NCI-H774 (cell line): ENCODE measurements at regions not wholly inside any gene's neighbourhood (a gene's known extent, or its start where the extent isn't known, plus 50 kb on each side); places are given as distances from the start of the nearest gene placed in this dataset.

Experiments used
- DNase-seq: peaks from one replicate; lab custom pipeline; 2025; lab: John Stamatoyannopoulos, UW

DNA sequence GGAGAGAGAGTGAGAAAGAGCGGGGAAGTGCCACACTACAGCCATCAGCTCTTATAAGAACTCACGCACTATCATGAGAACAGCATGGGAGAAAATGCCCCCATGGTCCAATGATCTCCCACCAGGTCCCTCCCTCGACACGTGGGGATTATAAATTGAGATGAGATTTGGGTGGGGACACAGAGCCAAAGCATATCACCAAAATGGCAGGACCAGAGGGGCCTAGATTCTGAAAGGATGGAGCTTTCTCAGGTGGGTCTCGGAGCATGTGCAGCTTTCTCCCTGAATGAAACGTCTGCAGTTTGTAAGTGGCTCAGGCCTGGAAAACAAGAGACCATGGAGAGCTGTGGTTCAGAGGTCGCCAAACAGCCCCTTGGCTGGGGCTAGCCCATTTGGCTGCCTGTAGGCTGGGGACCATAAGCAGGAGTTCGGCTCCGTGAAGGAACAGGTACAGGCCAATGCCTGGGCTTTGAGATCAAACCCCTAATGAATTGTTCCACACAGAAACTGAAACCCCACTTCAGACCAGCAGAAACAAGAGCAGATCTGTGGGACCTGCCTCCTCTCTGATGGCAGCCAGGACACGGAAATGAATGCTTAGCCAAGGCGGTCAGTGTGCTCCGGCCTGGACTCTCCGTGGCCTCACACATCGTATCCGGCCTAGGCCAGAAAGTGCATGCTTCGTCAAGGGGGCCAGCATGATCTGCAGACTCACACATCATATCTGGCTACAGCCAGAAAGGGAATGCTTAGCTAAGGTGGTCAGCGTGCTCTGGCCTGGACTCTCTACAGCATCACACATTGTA lies 111.2 kb upstream of the TMEM18 start:
- DNase-seq = no peak

GRCh38 chr2:784753-785152 lies 107.5 kb upstream of the TMEM18 start:
- DNase-seq = no peak

- no peak for DNase-seq
Observed at GRCh38 chr2:780581-780980, 103.4 kb upstream of the TMEM18 start.

DNA sequence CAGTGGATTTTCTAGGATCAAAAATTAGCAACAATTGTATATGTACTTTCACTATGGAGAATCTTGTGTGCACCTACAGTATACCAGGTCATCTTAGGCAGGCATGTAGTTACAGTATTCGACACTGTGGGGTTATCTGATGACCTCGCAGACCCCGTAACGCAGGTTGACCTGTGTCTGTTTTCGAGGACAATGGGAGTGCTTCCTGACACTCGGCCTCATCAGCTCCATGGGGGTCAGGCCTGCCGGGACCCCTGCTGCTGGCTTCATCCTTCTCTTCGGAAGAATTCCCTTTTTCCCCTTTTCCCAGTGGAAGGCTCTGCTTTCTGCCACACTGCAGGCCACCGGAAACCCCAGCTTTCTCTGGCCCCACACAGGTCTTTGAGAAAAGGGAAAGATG lies 102.8 kb upstream of the TMEM18 start:
- DNase-seq = no peak

- DNase-seq = no peak
Observed at GRCh38 chr2:778731-779350, 101.6 kb upstream of the TMEM18 start.

DNA sequence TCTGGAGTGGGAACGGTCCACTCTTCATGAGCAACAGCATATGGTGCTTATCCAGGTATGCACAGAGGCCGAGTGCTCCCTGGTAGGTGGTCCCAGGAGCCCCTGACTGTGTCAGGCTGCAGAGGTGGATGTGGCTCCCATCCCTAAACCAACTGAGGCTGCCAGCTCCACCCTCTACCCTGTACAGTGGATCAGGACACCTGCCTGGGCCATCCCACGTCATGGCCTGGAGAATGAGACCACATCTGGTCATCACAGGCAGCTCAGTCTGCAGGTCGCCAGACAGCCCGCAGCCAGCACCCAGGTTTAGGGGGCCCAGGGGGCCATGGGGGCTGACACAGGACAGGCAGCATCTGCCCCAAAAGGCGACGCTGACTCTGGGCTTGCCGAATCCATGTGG lies 100.3 kb upstream of the TMEM18 start:
- DNase-seq = no peak

DNA sequence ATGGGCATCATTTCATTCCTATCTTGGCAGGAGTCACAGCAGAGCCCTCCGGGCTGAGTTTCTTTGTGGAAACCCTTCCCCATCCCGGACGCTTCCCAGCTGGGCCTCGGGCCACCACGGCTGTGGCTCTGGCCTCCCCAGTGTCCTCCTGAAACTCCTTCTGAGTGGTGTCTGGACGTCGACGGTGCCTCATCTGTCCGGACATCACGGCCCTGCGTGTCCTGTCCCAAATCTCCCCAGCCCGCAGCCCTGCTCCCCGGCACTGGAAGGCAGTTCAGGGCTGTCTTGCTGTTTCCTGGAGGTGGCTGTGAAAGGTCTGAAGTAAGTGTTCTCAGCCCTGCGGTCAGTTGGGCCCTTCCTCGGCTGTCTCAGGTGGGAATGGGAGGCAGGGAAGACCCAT lies 99.8 kb upstream of the TMEM18 start:
- no peak for DNase-seq

- DNase-seq = no peak
Observed at GRCh38 chr2:776487-776886, 99.3 kb upstream of the TMEM18 start.

DNA sequence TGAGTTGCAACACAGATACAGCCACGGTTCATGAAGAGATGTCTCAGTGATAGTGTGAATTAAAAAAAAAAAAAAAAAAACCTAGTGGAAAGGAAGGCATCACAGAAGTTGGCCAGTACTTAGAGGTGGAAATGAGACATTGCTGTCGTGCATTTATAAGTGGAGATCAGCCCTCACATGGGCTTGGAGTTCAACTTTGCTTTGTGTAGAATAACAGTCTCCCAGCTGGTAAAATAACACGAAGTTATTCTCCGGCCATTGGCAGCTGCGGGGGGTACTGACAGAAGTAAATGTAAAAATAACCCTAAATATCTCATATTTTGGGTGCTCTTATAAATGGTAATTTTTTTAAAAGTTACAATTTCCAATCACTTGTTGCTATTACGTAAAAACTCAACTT lies 98.8 kb upstream of the TMEM18 start:
- no peak for DNase-seq

DNA sequence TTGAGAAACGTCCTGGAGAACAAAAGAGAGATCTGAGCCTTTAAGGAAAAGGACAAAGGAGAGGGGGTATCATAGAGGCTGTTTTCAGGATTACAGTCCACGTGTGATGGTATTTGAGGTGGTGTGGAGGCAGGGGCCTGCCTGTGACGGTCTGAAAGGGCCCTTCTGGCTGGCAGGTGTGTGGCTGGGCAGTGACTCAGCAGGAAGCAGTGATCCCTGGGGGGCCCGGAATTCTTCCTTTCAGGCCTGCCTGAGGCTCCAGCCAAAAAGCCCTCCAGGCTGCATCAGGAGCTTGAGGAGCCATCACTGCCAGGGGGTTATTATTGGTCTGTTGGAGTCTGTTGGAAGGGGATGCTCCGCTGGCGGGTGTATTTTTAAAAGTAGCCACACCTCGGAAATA lies 97.2 kb upstream of the TMEM18 start:
- DNase-seq = no peak

DNA sequence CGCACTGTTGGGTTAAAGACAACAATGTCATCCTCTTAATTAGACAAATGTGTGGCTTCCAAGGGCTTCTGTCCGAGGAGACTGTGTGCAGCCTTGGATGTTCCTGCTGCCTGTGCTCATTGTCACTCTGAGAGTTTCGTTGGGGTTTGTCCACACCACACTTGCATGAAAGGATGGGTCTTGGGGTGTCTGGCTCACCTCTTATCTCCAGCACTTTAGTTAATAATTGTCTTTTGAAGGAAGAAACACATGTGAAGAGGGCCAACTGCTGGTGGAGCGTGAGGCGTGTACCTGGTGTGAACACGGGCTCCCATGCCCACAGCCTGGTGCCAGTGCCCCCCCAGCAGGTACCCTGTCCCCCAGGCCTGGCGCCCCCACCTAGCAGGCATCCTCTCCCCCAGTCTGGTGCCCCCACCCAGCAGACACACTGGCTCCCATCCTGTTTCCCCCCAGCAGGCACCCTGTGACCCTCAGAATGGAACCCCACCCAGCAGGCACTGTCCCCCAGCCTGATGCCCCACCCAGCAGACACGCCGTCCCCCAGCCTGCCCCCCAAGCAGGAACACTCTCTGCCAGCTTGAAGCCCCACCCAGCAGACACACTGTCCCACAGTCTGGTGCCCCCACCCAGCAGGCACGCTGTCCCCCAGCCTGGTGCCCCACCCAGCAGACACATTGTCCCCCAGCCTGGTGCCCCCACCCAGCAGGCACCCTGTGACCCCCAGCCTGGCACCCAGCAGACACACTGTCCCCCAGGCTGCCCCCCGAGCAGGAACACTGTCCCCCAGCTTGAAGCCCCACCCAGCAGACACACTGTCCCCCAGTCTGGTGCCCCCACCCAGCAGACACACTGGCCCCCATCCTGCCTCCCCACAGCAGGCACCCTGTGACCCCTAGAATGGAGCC lies 96.3 kb upstream of the TMEM18 start:
- no peak for DNase-seq

GRCh38 chr2:771538-771937 lies 94.3 kb upstream of the TMEM18 start:
- DNase-seq = no peak

GRCh38 chr2:770776-771175 lies 93.6 kb upstream of the TMEM18 start:
- DNase-seq = no peak

GRCh38 chr2:769771-770170 lies 92.6 kb upstream of the TMEM18 start:
- DNase-seq = no peak

DNA sequence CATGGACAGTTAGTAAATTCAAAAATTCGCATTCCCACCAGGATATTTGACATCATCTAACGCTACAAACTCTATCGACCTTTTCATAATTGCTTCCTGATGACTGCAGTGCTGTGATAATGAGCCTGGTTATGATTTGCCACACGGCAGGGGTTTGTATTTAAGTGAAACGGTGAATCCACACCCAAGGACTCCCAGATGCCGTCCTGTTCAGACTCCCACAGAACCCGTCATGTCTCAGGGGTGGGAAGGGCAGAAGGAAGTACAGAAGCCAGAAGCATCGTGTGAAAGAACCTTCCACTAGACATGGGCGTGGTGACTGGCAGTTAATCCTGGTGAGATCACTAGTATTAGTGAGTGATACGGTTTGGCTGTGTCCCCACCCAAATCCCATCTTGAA lies 91.2 kb upstream of the TMEM18 start:
- no peak for DNase-seq

DNA sequence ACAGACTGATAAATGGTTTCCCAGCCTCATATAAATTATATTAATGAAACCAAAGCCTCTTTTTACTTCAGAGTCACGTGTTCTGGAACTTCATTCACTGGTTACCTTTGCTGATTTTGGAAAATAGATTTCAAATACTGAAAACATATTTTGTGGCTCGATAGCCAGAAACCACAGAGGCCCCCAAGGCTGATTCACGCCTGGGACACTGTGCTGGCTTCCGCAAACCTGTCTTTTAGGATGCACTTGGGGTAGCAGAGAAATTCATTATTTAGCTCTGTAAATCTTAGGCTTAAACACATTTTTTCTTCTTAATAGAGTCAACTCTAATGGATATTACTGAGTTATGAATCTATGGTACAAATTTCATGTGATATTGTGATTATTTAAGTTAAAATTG lies 90.7 kb upstream of the TMEM18 start:
- no peak for DNase-seq

DNA sequence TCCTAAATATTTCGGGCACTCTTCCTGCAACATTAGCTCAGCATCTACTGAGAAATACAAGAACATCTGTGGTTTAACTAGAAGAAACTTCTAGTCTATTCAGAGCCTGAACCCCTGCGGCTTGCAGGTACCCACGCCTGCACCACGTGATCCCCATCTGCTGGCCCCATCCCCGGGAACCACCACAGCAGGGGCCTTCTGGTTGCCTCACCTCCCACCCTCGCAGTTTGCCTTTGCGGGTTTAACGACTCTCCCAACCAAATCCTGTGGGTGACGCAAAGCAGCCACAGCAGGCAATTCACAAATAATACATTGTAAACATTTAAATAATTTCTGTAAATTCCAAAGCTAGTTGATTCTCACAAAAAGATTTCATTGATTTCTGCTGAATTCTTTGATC lies 90.2 kb upstream of the TMEM18 start:
- DNase-seq = no peak

DNA sequence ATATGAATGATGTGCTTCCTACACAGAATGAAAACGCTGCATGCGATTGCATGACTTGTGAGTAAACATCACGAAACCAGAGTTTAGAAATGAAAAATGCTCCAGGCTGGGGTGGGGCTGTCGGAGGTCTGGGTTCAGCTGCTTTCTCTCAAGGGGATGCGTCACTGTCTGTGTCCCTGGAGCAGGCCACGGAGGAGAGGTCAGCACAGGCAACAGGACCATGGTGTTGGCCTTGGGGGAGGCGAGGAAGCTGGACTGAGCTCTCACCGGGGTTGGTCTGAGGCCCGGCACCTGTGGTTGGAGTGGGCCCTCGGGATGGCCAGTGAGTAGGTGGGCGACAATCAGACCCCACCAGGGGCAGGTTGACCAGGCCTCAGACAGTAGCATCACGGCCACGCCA lies 89.0 kb upstream of the TMEM18 start:
- no peak for DNase-seq

- no peak for DNase-seq
Observed at GRCh38 chr2:765369-765768, 88.2 kb upstream of the TMEM18 start.

DNA sequence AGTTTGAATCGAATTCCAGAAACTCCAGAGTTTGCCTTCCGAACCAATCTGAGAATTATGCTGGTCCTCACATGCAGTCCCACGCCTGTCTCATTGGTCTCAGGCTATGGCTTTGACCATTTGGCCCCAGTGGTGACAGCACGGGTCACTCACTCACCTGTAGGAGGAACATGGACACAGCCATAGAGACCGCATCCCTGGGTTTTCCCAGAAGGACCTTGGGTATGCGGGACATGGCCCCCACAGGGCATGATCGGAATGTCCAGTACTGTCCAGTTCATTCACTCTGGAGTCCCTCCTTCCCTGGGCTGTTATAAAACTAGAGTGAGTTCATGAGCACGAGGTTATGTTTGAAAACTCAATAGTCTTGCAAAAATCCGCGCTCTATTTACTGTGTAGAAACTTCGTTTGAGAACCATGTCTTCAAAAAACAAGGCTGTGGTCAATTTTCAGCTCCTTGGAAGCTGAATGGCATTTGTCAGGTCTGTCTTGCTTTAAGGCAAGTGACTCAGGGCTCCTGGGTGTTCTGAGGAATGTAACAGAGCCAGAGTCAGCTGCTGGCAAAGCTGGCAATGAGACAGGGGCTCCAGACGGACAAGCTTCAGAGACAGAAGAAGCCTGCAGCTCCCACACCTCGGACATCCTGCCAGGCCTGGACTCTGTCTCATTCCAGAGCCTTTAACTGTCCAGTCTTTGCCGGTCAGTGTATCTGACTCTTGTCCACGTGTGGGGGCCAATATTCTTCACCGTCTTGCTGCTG lies 86.7 kb upstream of the TMEM18 start:
- DNase-seq = no peak

- DNase-seq = no peak
Observed at GRCh38 chr2:762646-763045, 85.4 kb upstream of the TMEM18 start.

DNA sequence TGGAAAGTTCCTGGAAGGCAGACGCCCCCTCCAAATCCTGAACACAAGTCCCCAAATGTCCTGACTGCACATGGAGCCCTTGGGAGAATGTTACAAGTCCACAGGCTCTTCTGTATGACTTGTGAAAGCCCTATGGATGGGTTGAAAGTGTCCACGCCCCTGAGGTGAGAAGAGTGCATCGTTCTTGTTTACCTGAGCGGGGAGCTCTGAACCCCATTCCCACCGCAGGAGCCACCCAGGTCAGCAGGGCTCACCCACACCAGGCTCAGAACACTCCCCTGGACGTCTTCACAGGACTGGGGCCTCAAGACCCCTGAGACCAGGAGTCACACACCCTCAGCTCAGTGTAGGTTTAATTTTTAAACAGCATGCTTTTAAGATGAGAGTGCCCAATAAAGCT lies 84.2 kb upstream of the TMEM18 start:
- no peak for DNase-seq
